GM13976 (cell line): ENCODE measurements at regions not wholly inside any gene's neighbourhood (a gene's known extent, or its start where the extent isn't known, plus 50 kb on each side); places are given as distances from the start of the nearest gene placed in this dataset.
A peak's percentile ranks its signal among the peaks of the same experiment; 100 is the strongest.

Experiments used
- DNase-seq: peaks from one replicate; pipeline ENCODE4 v3.0.0; 2012; ENCODE audit warnings: low spot score
- CTCF ChIP-seq: IDR thresholded peaks from 2 replicates; pipeline ENCODE4 v1.5.1; 2012; ENCODE audit warnings: borderline replicate concordance, mild to moderate bottlenecking; ENCODE audit not compliant: insufficient read depth; ENCODE audit errors: extremely low read depth, missing control alignments, control extremely low read depth
- in situ Hi-C: fragments of 300-500 bp; cut with MboI; formaldehyde crosslinking; loops from one replicate; pipeline ENCODE4 v1.12.0; 2022; ENCODE audit warnings: low sequenced_read_pairs, mixed read lengths, inconsistent platforms; ENCODE audit not compliant: unreplicated experiment

GRCh38 chr16:85415196-85416090, 197.7 kb upstream of the GSE1 start:
- no peak for DNase-seq
- in situ Hi-C loops: no loop called here
- TF ChIP-seq CTCF: no peak

- peak; percentile 81 for DNase-seq
- in situ Hi-C loops: no loop called here
- TF ChIP-seq CTCF: peak; percentile 57
Observed at GRCh38 chr16:85416228-85417109, 196.7 kb upstream of the GSE1 start.

- TF ChIP-seq CTCF: no peak
- no peak for DNase-seq
- in situ Hi-C loops: no loop called here
Observed at GRCh38 chr16:85417156-85417860, 195.8 kb upstream of the GSE1 start.

DNA sequence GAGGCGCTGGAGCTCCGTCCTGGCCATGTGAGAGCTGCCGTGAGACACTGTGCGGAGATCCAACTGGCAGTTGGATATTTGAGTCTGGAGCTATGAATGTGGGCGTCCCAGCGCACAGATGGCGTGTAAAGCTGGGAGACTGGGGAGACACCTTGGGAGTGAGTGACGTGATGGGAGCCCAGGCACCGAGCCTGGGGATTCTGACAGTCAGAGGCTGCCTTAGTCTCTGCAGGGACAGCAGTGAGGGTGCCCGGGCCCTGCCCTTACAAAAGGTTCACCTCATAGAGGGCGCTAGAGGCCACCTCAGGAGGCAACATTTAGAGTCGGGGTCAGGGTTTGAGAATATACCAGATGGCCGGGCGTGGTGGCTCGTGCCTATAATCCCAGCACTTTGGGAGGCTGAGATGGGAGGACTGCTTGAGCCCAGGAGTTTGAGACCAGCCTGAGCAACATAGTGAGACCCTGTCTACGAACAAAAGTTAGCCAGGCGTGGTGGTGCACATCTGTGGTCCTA, 194.1 kb upstream of the GSE1 start:
- no peak for TF ChIP-seq CTCF
- DNase-seq: no peak
- in situ Hi-C loops: no loop called here

- in situ Hi-C loops: no loop called here
- no peak for TF ChIP-seq CTCF
- no peak for DNase-seq
Observed at GRCh38 chr16:85419503-85420408, 193.4 kb upstream of the GSE1 start.
